Small intestine (tissue), 7 donors: ENCODE measurements at regions not wholly inside any gene's neighbourhood (a gene's known extent, or its start where the extent isn't known, plus 50 kb on each side); places are given as distances from the start of the nearest gene placed in this dataset.
A peak's percentile ranks its signal among the peaks of the same experiment; 100 is the strongest.

Source experiments
- DNase-seq, 2 donors: peaks; one replicate each; pipeline versions ENCODE4 v3.0.0 to v3.0.0-alpha.2; 2013
- FAIRE-seq: peaks from 2 replicates; lab custom pipeline; 2012; peaks lifted over from hg19 to GRCh38; lab: Jason Lieb, UNC
- H3K27ac ChIP-seq, 3 donors: one replicate each; pipeline ENCODE4 v1.5.1; 2013; ENCODE audit warnings: low read length in 2 of 3, mild to moderate bottlenecking in 2 of 3, control low read depth in 1 of 3, inconsistent platforms in 1 of 3, low read depth in 1 of 3, moderate library complexity in 1 of 3
- H3K27me3 ChIP-seq, 3 donors: one replicate each; pipeline ENCODE4 v1.6.1; 2013; ENCODE audit warnings: low read length in 3 of 3, inconsistent platforms in 1 of 3; ENCODE audit not compliant: control insufficient read depth in 3 of 3, insufficient read depth in 3 of 3
- H3K36me3 ChIP-seq, 3 donors: one replicate each; pipeline ENCODE4 v1.6.1; 2013; ENCODE audit warnings: low read length in 3 of 3, inconsistent platforms in 1 of 3, low read depth in 1 of 3, mild to moderate bottlenecking in 1 of 3, moderate library complexity in 1 of 3; ENCODE audit not compliant: control insufficient read depth in 3 of 3, insufficient read depth in 2 of 3
- H3K4me1 ChIP-seq, 3 donors: one replicate each; pipeline ENCODE4 v1.6.1; 2013; ENCODE audit warnings: low read length in 2 of 3, inconsistent platforms in 1 of 3, low read depth in 1 of 3, mild to moderate bottlenecking in 1 of 3, moderate library complexity in 1 of 3; ENCODE audit not compliant: control insufficient read depth in 3 of 3, insufficient read depth in 2 of 3
- H3K4me3 ChIP-seq, 3 donors: one replicate each; pipeline ENCODE4 v1.5.1; 2013; ENCODE audit warnings: low read length in 3 of 3, control low read depth in 1 of 3, inconsistent platforms in 1 of 3, low read depth in 1 of 3, mild to moderate bottlenecking in 1 of 3, moderate library complexity in 1 of 3
- H3K9me3 ChIP-seq, 2 donors: one replicate each; pipeline ENCODE4 v1.6.1; 2013; ENCODE audit warnings: low read depth in 1 of 2, low read length in 1 of 2; ENCODE audit not compliant: control insufficient read depth in 2 of 2, insufficient read depth in 1 of 2
- WGBS, 3 donors: extraction: QIAGEN DNeasy Blood & Tissue Kit; methylation state at CpG; one replicate each; pipeline ENCODE4 v1.1.7; 2013; 5-methylcytosine and 5-hydroxymethylcytosine counted together
- donor health status: healthy with polysubstance abuse.
- donor health status: control.
- donor health status: control.
- donor health status: Bipolar disorder and iron deficiency.
- donor health status: healthy.

DNA sequence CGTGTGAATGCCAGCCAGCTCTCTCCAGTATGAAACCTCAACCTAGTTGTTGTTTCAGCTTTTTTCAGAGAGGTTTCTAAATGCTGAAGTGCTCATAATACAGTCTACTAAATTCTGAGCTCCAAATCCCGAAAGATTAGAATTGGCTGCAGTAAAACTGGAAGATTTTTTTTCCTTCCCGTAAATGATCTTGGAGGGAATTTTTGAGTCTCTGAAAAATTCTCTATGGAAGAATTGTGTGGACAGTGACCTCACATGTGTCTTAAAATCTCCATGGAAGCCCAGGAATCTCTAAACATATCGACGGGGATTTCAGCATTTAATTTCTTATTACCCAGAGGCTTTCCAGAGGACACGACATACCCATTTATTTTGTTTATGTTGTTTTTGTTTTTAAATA, 1499.2 kb downstream of the LRRC4C start:
- no peaks in the 10 kb centered on the region for H3K4me1 ChIP-seq
- H3K4me3 ChIP-seq, result no peak overlapping the region
- WGBS, 3 donors, result 67 to 77% (median 74%) methylated on average over 6 of the region's 6 CpGs
- no peaks in the 10 kb centered on the region for H3K27me3 ChIP-seq
- no peaks in the 10 kb centered on the region for H3K9me3 ChIP-seq
- H3K27ac ChIP-seq, result no peak overlapping the region
- DNase-seq (no peak), FAIRE-seq (no peak)
- H3K36me3 ChIP-seq, result no peaks in the 10 kb centered on the region

DNA sequence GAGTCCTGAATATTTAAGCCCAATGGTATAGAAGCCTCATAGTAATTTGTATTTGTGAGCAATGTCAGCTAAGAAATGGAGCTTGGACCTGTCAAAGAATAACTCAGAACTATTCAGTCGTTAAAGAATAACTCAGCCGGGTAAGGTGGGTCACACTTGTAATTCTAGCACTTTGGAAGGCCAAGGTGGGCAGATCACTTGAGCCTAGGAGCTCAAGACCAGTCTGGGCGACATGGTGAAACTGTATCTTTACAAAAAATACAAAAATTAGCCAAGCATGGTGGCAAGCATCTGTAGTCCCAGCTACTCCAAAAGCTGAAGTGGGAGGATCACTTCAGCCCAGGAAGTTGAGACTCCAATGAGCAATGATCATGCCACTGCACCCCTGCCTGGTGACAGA, 1526.5 kb downstream of the LRRC4C start:
- Histone ChIP-seq H3K4me1 (no peaks in the 10 kb centered on the region), H3K4me3 (no peak overlapping the region), H3K36me3 (no peaks in the 10 kb centered on the region), H3K27me3 (no peaks in the 10 kb centered on the region), H3K27ac (no peak overlapping the region), H3K9me3 (peaks cover 0 to 3% of the 10 kb centered on the region in 2 donors)
- FAIRE-seq (no peak), DNase-seq (no peak)
- WGBS, 3 donors, result 64 to 86% (median 70%) methylated on average over 3 of the region's 3 CpGs

DNA sequence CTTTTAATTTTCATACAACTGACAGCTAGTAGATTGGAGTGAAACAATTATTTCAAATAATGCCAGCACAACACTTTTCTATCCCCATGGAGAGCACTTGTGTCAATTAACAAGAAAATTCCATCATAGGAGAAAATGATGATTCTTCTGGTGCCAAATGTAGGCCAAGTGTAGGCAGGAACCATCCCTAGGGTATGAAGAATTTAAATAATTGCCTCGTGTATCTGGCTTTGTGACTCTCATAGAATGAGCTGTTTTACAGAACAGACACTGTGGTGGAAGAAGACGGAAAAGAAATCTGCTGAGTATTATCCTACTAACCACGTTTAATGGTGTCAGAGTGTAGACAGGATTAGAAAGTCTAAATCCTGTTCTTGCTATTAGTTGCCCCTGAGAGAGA, 1542.2 kb downstream of the LRRC4C start:
- no peaks in the 10 kb centered on the region for H3K36me3 ChIP-seq
- no peaks in the 10 kb centered on the region for H3K27me3 ChIP-seq
- H3K9me3 ChIP-seq, result peaks cover 0 to 9% of the 10 kb centered on the region in 2 donors
- FAIRE-seq (no peak), DNase-seq (no peak)
- H3K27ac ChIP-seq, result no peak overlapping the region
- WGBS, 3 donors, result 72 to 83% (median 83%) methylated on average over 3 of the region's 3 CpGs
- H3K4me1 ChIP-seq, result no peaks in the 10 kb centered on the region
- no peak overlapping the region for H3K4me3 ChIP-seq

DNA sequence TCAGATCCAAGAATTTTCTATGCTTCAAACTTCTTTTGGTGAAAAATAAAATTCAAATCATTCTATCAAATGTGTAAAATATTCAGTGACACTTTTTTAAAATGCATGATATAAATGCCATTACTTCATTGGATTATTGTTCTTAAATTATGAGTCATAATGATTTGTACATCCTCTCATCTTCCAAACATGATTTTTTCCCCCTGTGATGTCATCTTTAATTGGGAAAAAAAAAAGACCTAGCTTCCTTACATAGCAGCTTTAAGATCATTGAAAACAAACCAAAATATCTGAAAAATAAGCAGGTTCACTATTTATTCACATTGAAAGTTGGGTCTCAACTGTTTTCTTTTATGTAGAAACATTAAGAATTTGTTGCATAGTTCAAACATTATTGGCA, 1549.4 kb downstream of the LRRC4C start:
- no peaks in the 10 kb centered on the region for H3K36me3 ChIP-seq
- no peaks in the 10 kb centered on the region for H3K27me3 ChIP-seq
- H3K9me3 ChIP-seq, result no peaks in the 10 kb centered on the region
- H3K4me1 ChIP-seq, result no peaks in the 10 kb centered on the region
- no peak for FAIRE-seq
- no peak overlapping the region for H3K4me3 ChIP-seq
- H3K27ac ChIP-seq, result no peak overlapping the region
- no peak for DNase-seq

DNA sequence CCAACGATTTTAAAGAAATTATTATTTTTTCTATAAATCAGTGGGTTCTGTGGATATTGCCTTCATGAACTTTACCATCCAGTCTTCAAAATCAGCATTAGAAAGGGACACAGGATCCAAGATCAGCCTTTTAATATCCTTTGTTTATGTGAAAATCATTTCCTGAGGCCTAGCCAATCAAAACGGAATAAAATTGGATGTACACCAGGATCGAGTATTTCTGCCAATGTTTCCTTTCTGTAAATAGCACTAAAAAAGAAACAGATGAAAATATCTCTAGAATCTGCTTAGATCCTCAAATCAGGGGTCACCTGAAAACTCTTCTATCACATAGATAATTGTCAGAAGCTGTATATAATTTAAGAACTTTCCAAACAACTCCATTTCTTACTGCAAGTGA, 1598.5 kb downstream of the LRRC4C start:
- no peak for FAIRE-seq
- H3K27me3 ChIP-seq, result no peaks in the 10 kb centered on the region
- no peaks in the 10 kb centered on the region for H3K9me3 ChIP-seq
- no peak overlapping the region for H3K4me3 ChIP-seq
- H3K27ac ChIP-seq, result no peak overlapping the region
- no peaks in the 10 kb centered on the region for H3K4me1 ChIP-seq
- no peak for DNase-seq
- WGBS, 3 donors, result 68 to 74% (median 73%) methylated on average over 3 of the region's 3 CpGs
- no peaks in the 10 kb centered on the region for H3K36me3 ChIP-seq

DNA sequence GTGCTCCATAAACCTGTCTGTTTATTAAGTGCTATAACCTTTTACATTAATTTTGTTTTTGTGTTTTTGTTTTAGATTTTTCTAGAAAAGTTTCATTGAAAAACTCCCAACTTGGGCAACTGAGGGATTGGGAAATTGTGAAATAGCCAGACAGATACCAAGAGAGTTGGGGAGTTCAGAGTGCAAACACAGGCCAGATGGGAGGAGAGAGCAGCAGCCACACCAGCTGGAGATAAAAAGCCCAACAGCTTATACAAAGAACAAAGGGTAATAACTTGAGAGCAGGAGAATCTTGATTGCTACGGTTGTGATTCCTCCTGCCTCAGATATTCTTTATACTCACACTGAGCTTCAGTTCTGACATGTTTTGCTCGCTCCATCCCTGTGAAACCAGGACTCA, 1642.2 kb downstream of the LRRC4C start:
- H3K4me1 ChIP-seq, result peaks cover 0 to 8% (median 0%) of the 10 kb centered on the region in 3 donors
- no peaks in the 10 kb centered on the region for H3K27me3 ChIP-seq
- peak in 1 of 2 donors; percentile 56 for DNase-seq
- H3K9me3 ChIP-seq, result peaks cover 0 to 14% of the 10 kb centered on the region in 2 donors
- WGBS, 3 donors, result 13 to 37% (median 34%) methylated on average over 2 of the region's 2 CpGs
- no peak for FAIRE-seq
- H3K4me3 ChIP-seq, result no peak overlapping the region
- H3K27ac ChIP-seq, result no peak overlapping the region
- no peaks in the 10 kb centered on the region for H3K36me3 ChIP-seq

DNA sequence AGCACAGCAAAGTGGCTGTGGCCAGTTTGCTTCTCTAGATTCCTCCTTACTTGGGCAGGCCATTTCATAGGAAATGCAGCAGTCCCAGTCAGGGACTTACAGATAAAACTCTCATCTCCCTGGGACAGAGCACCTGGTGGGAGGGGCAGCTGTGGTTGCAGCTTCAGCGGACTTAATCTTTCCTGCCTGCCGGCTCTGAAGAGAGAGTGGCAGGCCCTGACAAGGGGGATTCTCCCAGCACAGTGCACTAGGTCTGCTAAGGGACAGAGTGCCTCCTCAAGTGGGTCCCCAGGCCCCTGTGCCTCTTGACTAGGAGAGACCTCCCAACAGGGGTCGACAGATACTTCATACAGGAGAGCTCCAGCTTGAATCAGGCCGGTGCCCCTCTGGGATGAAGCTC, 1649.1 kb downstream of the LRRC4C start:
- Histone ChIP-seq H3K27me3 (no peaks in the 10 kb centered on the region), H3K4me1 (no peaks in the 10 kb centered on the region), H3K27ac (no peak overlapping the region), H3K4me3 (no peak overlapping the region), H3K9me3 (no peaks in the 10 kb centered on the region), H3K36me3 (no peaks in the 10 kb centered on the region)
- DNase-seq (no peak), FAIRE-seq (no peak)
- 56 to 63% (median 62%) methylated on average over 4 of the region's 4 CpGs for WGBS, 3 donors

DNA sequence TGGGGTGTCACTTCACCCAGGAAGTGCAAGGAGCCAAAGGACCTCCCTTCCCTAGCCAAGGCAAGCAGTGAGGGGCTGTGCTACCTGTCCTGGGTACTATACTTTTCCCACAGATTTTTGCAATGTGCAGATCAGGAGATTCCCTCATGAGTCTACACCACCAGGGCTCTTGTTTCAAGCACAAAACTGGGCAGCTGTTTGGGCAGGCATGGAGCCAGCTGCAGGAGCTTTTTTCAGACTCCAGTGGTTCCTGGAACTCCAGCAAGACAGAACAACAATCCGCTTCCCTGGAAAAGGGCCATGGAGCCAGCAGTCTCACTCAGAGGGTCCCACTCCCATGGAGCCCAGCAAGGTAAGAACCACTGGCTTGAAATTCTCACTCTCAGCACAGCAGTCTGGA, 1649.6 kb downstream of the LRRC4C start:
- no peaks in the 10 kb centered on the region for H3K9me3 ChIP-seq
- H3K4me1 ChIP-seq, result no peaks in the 10 kb centered on the region
- no peak overlapping the region for H3K27ac ChIP-seq
- H3K36me3 ChIP-seq, result no peaks in the 10 kb centered on the region
- WGBS, 3 donors, result 64 to 88% (median 81%) methylated on average over 1 of the region's 1 CpG
- DNase-seq, result no peak
- no peak overlapping the region for H3K4me3 ChIP-seq
- H3K27me3 ChIP-seq, result no peaks in the 10 kb centered on the region
- FAIRE-seq, result no peak

DNA sequence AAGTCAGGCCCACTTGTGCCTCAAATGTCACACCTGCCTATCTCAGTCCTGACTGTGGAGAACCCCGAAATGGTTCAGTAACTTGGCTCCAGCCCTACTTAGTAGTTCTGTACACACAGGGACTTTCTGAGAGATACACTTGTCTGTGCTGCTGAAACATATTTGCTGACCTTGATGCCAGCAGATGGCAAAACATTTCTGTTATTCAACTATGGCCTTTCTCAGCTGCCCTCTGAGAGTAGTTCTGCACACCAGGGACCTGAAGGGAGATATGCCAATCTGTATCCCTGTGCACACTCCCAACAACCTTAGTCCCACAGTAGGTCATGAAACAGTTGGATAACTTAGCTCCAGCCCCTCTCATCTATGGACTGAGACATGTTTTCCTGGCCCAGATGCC, 1651.5 kb downstream of the LRRC4C start:
- H3K4me3 ChIP-seq, result no peak overlapping the region
- no peaks in the 10 kb centered on the region for H3K27me3 ChIP-seq
- H3K36me3 ChIP-seq, result no peaks in the 10 kb centered on the region
- H3K27ac ChIP-seq, result no peak overlapping the region
- no peaks in the 10 kb centered on the region for H3K9me3 ChIP-seq
- DNase-seq, result no peak
- H3K4me1 ChIP-seq, result no peaks in the 10 kb centered on the region
- WGBS, 3 donors, result 44 to 74% (median 48%) methylated on average over 1 of the region's 1 CpG
- no peak for FAIRE-seq
